ENCODE measurements at regions not wholly inside any gene's neighbourhood (a gene's known extent, or its start where the extent isn't known, plus 50 kb on each side); places are given as distances from the start of the nearest gene placed in this dataset.
"Not testable (repeated sequence)": the region's sequence is repeated elsewhere in the genome, so short reads cannot be mapped to it uniquely, and the experiment has no call there.

DNA sequence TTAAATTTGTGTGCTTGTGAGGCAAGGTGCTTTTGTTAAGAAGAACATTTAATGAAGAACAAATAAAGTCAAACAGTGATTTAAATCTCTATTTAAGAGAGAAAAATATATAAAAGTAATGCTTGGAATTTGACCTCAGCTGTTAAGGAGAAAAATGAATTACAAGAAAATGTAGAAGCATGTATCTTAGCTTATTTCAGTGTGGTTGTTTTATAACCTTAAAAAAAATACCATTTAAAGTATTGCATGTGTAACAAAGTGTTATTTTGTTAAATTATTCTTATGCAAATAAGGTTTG, 537.0 kb upstream of the SPRY2 start:
- Histone ChIP-seq H3K27me3 (replicated peaks in 1 of 2; ENCODE audit: control insufficient read depth in 2 of 2, extremely low read depth in 1 of 2, insufficient read depth in 2 of 2, low read length in 1 of 2) (no peaks in the 10 kb centered on the region), H3K36me3 (ENCODE audit: control insufficient read depth in 2 of 2, extremely low read depth in 1 of 2, insufficient read depth in 1 of 2, low read length in 1 of 2) (no peaks in the 10 kb centered on the region), H3K9me3 (no peaks in the 10 kb centered on the region), H3K4me1 (ENCODE audit: control insufficient read depth in 1 of 2, extremely low read depth in 1 of 2, insufficient read depth in 2 of 2, low read length in 2 of 2) (no peaks in the 10 kb centered on the region), H3K4me3 (ENCODE audit: control insufficient read depth in 1 of 2, extremely low read depth in 1 of 2, low read length in 1 of 2) (no peak overlapping the region), H3K27ac (ENCODE audit: low read length) (no peak overlapping the region)
- ChIA-PET POLR2A (no interaction called here), CTCF (no interaction called here)
- Mint-ChIP-seq H3K36me3 (no peaks in the 10 kb centered on the region), H3K9me3 (peaks cover 3 to 11% (median 5%) of the 10 kb centered on the region in 3 donors), H3K27ac (no peak overlapping the region), H3K4me3 (no peak overlapping the region), H3K27me3 (no peaks in the 10 kb centered on the region), H3K4me1 (no peaks in the 10 kb centered on the region)
- ATAC-seq (replicated peaks in 1 of 4) (no peak), DNase-seq (no peak)

DNA sequence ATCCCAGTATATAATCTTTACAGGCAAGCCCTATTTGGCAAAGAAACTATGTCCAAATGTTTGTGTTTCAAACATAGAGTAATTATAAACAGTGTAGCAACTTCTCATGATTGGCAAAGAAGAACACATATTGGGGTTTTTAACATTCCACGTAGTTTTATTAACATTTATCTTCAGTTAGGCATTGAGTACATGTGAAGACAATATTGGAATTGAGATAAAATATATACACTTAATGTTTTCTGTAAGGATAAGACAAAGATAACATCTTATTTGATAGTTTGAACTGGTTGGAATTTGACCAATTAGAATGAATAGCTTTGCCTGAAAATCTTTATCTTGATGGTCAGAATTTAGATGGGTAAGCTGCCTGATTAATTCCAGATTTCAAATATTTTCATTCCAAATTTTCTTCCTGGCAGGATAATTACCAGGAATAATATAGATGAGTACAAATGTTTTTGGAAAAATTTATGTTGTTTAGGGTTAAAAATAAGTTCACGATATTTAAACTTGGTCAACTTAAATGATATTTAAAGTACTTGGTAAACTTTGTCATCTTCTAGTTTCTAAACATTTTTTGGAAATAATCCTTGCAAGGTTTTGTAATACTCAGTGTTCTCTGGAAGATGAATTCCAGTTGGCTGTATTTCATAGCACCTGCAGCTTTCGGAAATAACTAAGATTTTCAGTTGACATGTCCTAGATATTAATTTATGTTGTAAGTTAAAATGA, 536.5 kb upstream of the SPRY2 start:
- CTCF ChIA-PET = no interaction called here
- DNase-seq (no peak), ATAC-seq (replicated peaks in 1 of 4) (no peak)
- no peaks in the 10 kb centered on the region for H3K27me3 ChIP-seq (replicated peaks in 1 of 2; ENCODE audit: control insufficient read depth in 2 of 2, extremely low read depth in 1 of 2, insufficient read depth in 2 of 2, low read length in 1 of 2)
- Mint-ChIP-seq H3K4me3 (no peak overlapping the region), H3K4me1 (no peaks in the 10 kb centered on the region), H3K36me3 (no peaks in the 10 kb centered on the region), H3K9me3 (peaks cover 3 to 11% (median 5%) of the 10 kb centered on the region in 3 donors), H3K27me3 (no peaks in the 10 kb centered on the region), H3K27ac (no peak overlapping the region)
- POLR2A ChIA-PET = no interaction called here
- H3K9me3 ChIP-seq = no peaks in the 10 kb centered on the region
- H3K4me1 ChIP-seq (ENCODE audit: control insufficient read depth in 1 of 2, extremely low read depth in 1 of 2, insufficient read depth in 2 of 2, low read length in 2 of 2) = no peaks in the 10 kb centered on the region
- H3K27ac ChIP-seq (ENCODE audit: low read length) = no peak overlapping the region
- no CpG with 5 or more reads among the region's 3 CpGs for WGBS (ENCODE audit: insufficient coverage)
- no peaks in the 10 kb centered on the region for H3K36me3 ChIP-seq (ENCODE audit: control insufficient read depth in 2 of 2, extremely low read depth in 1 of 2, insufficient read depth in 1 of 2, low read length in 1 of 2)
- no peak overlapping the region for H3K4me3 ChIP-seq (ENCODE audit: control insufficient read depth in 1 of 2, extremely low read depth in 1 of 2, low read length in 1 of 2)

DNA sequence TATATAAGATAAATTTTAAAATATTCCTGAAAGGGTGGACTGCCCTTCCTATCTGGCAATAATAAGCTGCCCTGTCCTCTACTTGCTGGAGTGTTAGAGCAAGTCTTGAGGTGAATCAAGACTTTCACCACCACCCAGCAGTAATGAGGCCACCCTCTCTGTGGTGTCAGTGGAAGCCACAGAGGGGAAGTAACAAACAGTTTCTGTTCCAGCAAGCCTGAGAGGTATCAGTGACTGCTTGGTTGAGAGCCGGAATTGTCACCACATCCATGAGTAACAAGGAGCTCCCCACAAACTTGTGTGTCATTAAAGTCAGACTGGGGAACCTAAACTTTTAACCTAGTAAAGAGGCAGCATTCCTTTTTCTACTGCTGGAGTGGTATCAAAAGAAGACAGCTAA, 532.7 kb upstream of the SPRY2 start:
- Histone ChIP-seq H3K27ac (ENCODE audit: low read length) (no peak overlapping the region), H3K4me3 (ENCODE audit: control insufficient read depth in 1 of 2, extremely low read depth in 1 of 2, low read length in 1 of 2) (no peak overlapping the region), H3K36me3 (ENCODE audit: control insufficient read depth in 2 of 2, extremely low read depth in 1 of 2, insufficient read depth in 1 of 2, low read length in 1 of 2) (no peaks in the 10 kb centered on the region), H3K27me3 (replicated peaks in 1 of 2; ENCODE audit: control insufficient read depth in 2 of 2, extremely low read depth in 1 of 2, insufficient read depth in 2 of 2, low read length in 1 of 2) (no peaks in the 10 kb centered on the region), H3K4me1 (ENCODE audit: control insufficient read depth in 1 of 2, extremely low read depth in 1 of 2, insufficient read depth in 2 of 2, low read length in 2 of 2) (no peaks in the 10 kb centered on the region), H3K9me3 (no peaks in the 10 kb centered on the region)
- Mint-ChIP-seq H3K9me3 (peaks cover 2 to 7% (median 4%) of the 10 kb centered on the region in 3 donors), H3K36me3 (no peaks in the 10 kb centered on the region), H3K4me3 (no peak overlapping the region), H3K27me3 (no peaks in the 10 kb centered on the region), H3K4me1 (no peaks in the 10 kb centered on the region), H3K27ac (no peak overlapping the region)
- no CpG with 5 or more reads among the region's 1 CpG for WGBS (ENCODE audit: insufficient coverage)
- ChIA-PET POLR2A (interaction anchor here in 1 of 2 donors (0.7 kb wide), 1 partner anchor 131 kb away, joined by 3 read pairs; no protein-coding TSS in a partner anchor), CTCF (no interaction called here)
- ATAC-seq (replicated peaks in 1 of 4) (peak in 2 of 4 experiments; percentile 40 to 46), DNase-seq (peak in 17 of 35 experiments; percentile 0 to 29 (median 4))

DNA sequence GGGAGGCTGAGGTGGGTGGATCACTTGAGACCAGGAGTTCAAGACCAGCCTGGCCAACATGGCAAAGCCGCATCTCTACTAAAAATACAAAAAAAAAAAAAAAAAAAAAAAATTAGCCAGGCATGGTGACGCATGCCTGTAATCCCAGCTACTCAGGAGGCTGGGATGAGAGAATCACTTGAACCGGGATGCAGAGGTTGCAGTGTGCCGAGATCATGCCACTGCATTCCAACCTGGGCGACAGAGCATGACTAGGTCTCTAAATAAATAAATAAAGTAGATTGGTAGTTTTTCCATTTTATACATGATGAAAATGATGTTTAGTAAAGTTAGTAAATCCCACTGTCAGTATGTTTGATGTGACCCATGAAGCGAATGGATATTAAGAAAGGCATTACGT, 531.0 kb upstream of the SPRY2 start:
- H3K9me3 Mint-ChIP-seq = peaks cover 3 to 11% (median 4%) of the 10 kb centered on the region in 3 donors
- DNase-seq; H3K4me1 ChIP-seq (ENCODE audit: control insufficient read depth in 1 of 2, extremely low read depth in 1 of 2, insufficient read depth in 2 of 2, low read length in 2 of 2); H3K4me3 ChIP-seq (ENCODE audit: control insufficient read depth in 1 of 2, extremely low read depth in 1 of 2, low read length in 1 of 2); H3K4me3 Mint-ChIP-seq; CTCF ChIA-PET; H3K27ac Mint-ChIP-seq; H3K4me1 Mint-ChIP-seq; H3K27me3 ChIP-seq (replicated peaks in 1 of 2; ENCODE audit: control insufficient read depth in 2 of 2, extremely low read depth in 1 of 2, insufficient read depth in 2 of 2, low read length in 1 of 2); H3K27me3 Mint-ChIP-seq; H3K27ac ChIP-seq (ENCODE audit: low read length); H3K9me3 ChIP-seq; H3K36me3 Mint-ChIP-seq; ATAC-seq (replicated peaks in 1 of 4); H3K36me3 ChIP-seq (ENCODE audit: control insufficient read depth in 2 of 2, extremely low read depth in 1 of 2, insufficient read depth in 1 of 2, low read length in 1 of 2): not testable (repeated sequence)
- POLR2A ChIA-PET = interaction anchor here in 1 of 2 donors (0.6 kb wide), 1 partner anchor 11 kb away, joined by 4 read pairs; no protein-coding TSS in a partner anchor
- no CpG with 5 or more reads among the region's 7 CpGs for whole genome bisulfite sequencing (ENCODE audit: insufficient coverage)

DNA sequence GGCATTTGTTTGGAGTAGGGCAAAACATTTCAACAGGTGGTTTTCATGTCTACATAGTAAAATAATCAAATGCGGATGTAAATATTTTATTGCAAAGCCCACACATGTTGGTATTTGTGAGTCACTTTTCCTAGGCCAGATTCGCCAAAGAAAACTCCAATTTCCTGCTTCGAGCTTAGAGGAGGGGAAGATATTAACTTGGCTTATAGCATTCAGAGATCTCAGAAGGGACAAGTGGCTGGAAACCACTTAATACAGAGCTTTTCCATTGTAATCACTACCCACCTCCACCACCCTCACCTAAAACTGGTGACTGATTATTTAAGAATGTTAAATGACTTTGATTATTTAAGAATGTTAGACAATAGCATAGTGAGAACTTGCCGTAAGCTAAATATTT, 530.6 kb upstream of the SPRY2 start:
- no peak for ATAC-seq (replicated peaks in 1 of 4)
- ChIA-PET CTCF (no interaction called here), POLR2A (interaction anchor here in 1 of 2 donors (0.6 kb wide), 1 partner anchor 10 kb away, joined by 4 read pairs; no protein-coding TSS in a partner anchor)
- Mint-ChIP-seq H3K4me1 (no peaks in the 10 kb centered on the region), H3K4me3 (no peak overlapping the region), H3K27ac (no peak overlapping the region), H3K9me3 (peaks cover 3 to 11% (median 4%) of the 10 kb centered on the region in 3 donors), H3K27me3 (no peaks in the 10 kb centered on the region), H3K36me3 (no peaks in the 10 kb centered on the region)
- Histone ChIP-seq H3K9me3 (no peaks in the 10 kb centered on the region), H3K4me1 (ENCODE audit: control insufficient read depth in 1 of 2, extremely low read depth in 1 of 2, insufficient read depth in 2 of 2, low read length in 2 of 2) (no peaks in the 10 kb centered on the region), H3K4me3 (ENCODE audit: control insufficient read depth in 1 of 2, extremely low read depth in 1 of 2, low read length in 1 of 2) (no peak overlapping the region), H3K27ac (ENCODE audit: low read length) (no peak overlapping the region), H3K27me3 (replicated peaks in 1 of 2; ENCODE audit: control insufficient read depth in 2 of 2, extremely low read depth in 1 of 2, insufficient read depth in 2 of 2, low read length in 1 of 2) (no peaks in the 10 kb centered on the region), H3K36me3 (ENCODE audit: control insufficient read depth in 2 of 2, extremely low read depth in 1 of 2, insufficient read depth in 1 of 2, low read length in 1 of 2) (no peaks in the 10 kb centered on the region)
- DNase-seq = no peak
- no CpG with 5 or more reads among the region's 4 CpGs for WGBS (ENCODE audit: insufficient coverage)

DNA sequence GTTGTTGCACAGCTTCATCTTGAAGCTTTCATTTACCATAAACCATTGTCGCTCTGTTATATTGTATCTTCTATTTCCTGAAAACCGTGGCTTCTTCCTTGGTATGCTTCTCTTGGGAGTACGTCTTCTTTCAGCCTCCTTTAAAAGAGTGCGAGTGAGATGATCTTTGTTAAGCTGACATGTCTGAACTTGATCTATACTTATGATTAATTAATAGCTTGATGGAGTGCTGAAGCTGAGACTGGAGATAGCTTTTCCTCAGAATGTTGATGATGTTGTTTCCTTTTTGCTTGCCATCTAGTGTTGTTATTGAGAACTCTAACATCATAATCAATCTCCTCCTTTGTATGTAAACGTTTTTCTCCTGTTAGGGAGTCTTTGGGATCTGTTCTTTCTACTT, 529.3 kb upstream of the SPRY2 start:
- Mint-ChIP-seq H3K36me3 (no peaks in the 10 kb centered on the region), H3K4me1 (no peaks in the 10 kb centered on the region), H3K27ac (no peak overlapping the region), H3K27me3 (no peaks in the 10 kb centered on the region), H3K9me3 (peaks cover 3 to 11% (median 4%) of the 10 kb centered on the region in 3 donors), H3K4me3 (no peak overlapping the region)
- H3K9me3 ChIP-seq = no peaks in the 10 kb centered on the region
- no peaks in the 10 kb centered on the region for H3K27me3 ChIP-seq (replicated peaks in 1 of 2; ENCODE audit: control insufficient read depth in 2 of 2, extremely low read depth in 1 of 2, insufficient read depth in 2 of 2, low read length in 1 of 2)
- ChIA-PET CTCF (no interaction called here), POLR2A (no interaction called here)
- H3K4me1 ChIP-seq (ENCODE audit: control insufficient read depth in 1 of 2, extremely low read depth in 1 of 2, insufficient read depth in 2 of 2, low read length in 2 of 2) = no peaks in the 10 kb centered on the region
- no peak overlapping the region for H3K4me3 ChIP-seq (ENCODE audit: control insufficient read depth in 1 of 2, extremely low read depth in 1 of 2, low read length in 1 of 2)
- H3K27ac ChIP-seq (ENCODE audit: low read length) = no peak overlapping the region
- ATAC-seq (replicated peaks in 1 of 4) (no peak), DNase-seq (no peak)
- WGBS (ENCODE audit: insufficient coverage) = no CpG with 5 or more reads among the region's 5 CpGs
- H3K36me3 ChIP-seq (ENCODE audit: control insufficient read depth in 2 of 2, extremely low read depth in 1 of 2, insufficient read depth in 1 of 2, low read length in 1 of 2) = no peaks in the 10 kb centered on the region

DNA sequence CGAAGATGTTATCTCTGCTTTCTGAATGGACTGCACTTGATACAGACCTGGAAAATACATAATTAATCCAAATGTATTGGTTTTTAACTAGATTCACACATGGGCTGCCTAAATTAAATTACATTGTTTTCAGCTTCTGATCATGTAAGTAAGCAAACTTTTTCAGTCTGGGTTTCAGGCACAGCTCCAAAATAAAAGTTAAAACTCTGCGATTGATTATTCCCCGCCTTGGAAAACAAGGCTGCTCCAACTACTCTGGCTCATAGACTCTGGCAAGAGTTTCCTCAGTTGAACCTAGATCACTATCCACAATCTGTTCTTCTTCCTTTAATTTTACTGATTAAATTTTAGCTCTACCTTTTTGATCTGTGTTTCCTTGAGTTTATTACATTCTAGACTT, 526.0 kb upstream of the SPRY2 start:
- WGBS (ENCODE audit: insufficient coverage) = 94% methylated on average over 3 of the region's 3 CpGs
- H3K27ac Mint-ChIP-seq = no peak overlapping the region
- no peaks in the 10 kb centered on the region for H3K27me3 ChIP-seq (replicated peaks in 1 of 2; ENCODE audit: control insufficient read depth in 2 of 2, extremely low read depth in 1 of 2, insufficient read depth in 2 of 2, low read length in 1 of 2)
- H3K36me3 Mint-ChIP-seq = no peaks in the 10 kb centered on the region
- H3K4me1 ChIP-seq (ENCODE audit: control insufficient read depth in 1 of 2, extremely low read depth in 1 of 2, insufficient read depth in 2 of 2, low read length in 2 of 2) = no peaks in the 10 kb centered on the region
- ChIA-PET POLR2A (no interaction called here), CTCF (no interaction called here)
- no peak overlapping the region for H3K4me3 Mint-ChIP-seq
- no peak for ATAC-seq (replicated peaks in 1 of 4)
- H3K4me1 Mint-ChIP-seq = no peaks in the 10 kb centered on the region
- H3K27me3 Mint-ChIP-seq = no peaks in the 10 kb centered on the region
- peaks cover 0 to 15% (median 3%) of the 10 kb centered on the region in 3 donors for H3K9me3 Mint-ChIP-seq
- H3K4me3 ChIP-seq (ENCODE audit: control insufficient read depth in 1 of 2, extremely low read depth in 1 of 2, low read length in 1 of 2) = no peak overlapping the region
- H3K9me3 ChIP-seq = no peaks in the 10 kb centered on the region
- H3K36me3 ChIP-seq (ENCODE audit: control insufficient read depth in 2 of 2, extremely low read depth in 1 of 2, insufficient read depth in 1 of 2, low read length in 1 of 2) = no peaks in the 10 kb centered on the region
- no peak overlapping the region for H3K27ac ChIP-seq (ENCODE audit: low read length)
- no peak for DNase-seq
